Activated T-cell treated with anti-CD3 and anti-CD28 coated beads, Interleukin-2, amount 50 U/mL, for 24 hours (primary cell): ENCODE measurements at regions not wholly inside any gene's neighbourhood (a gene's known extent, or its start where the extent isn't known, plus 50 kb on each side); places are given as distances from the start of the nearest gene placed in this dataset.

Source experiments
- DNase-seq: peaks from one replicate; pipeline ENCODE4 v3.0.0-alpha.2; 2020
- H3K27ac Mint-ChIP-seq: 2 replicates; pipeline ENCODE4 v1.8.0; 2020; ENCODE audit warnings: mild to moderate bottlenecking, mixed read lengths
- H3K27me3 Mint-ChIP-seq: 2 replicates; pipeline ENCODE4 v1.8.0; 2020; ENCODE audit warnings: mixed read lengths
- H3K36me3 Mint-ChIP-seq: 2 replicates; pipeline ENCODE4 v1.8.0; 2020; ENCODE audit warnings: low read depth, mixed read lengths
- H3K4me1 Mint-ChIP-seq: 2 replicates; pipeline ENCODE4 v1.8.0; 2020; ENCODE audit warnings: low read depth, mixed read lengths
- H3K4me3 Mint-ChIP-seq: 2 replicates; pipeline ENCODE4 v1.8.0; 2020; ENCODE audit warnings: mild to moderate bottlenecking, moderate library complexity, mixed read lengths
- H3K9me3 Mint-ChIP-seq: 2 replicates; pipeline ENCODE4 v1.8.0; 2020; ENCODE audit warnings: mixed read lengths

DNA sequence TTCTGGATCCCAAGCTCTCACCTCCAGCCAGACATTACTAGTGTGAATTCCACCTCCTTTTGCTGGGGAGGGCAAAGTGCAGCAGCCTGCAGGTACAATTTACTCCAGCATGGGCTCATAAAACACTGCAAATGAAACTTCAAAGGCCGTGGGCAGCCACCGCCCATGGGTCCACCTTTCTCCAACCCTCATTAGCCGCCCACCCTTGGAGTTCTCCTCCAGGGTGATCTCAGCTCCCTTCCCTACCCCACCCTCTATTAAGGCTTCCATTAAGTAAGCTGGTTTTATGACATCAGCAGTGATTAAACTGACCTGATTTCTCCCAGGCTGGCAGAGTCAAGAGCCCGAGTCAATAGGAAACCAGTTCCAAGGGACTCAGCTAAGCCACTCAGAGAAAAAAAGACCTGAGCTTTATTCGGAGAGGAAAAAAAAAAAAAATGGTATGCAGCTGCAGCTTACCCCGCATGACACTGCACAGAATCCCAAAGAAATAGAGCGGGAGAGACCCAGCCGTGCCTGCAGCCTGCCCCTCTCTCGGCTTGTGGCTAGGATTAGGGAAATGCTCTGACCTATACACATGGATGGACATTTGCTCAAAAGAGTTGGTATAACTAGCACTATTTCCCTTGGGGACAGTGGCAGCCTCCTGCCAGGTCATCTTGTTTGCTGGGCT is 319.6 kb downstream of the PTTG2 start:
- no peaks in the 10 kb centered on the region for H3K27me3 Mint-ChIP-seq
- no peak overlapping the region for H3K4me3 Mint-ChIP-seq
- H3K27ac Mint-ChIP-seq, result no peak overlapping the region
- DNase-seq, result no peak
- H3K36me3 Mint-ChIP-seq, result no peaks in the 10 kb centered on the region
- H3K9me3 Mint-ChIP-seq, result peaks cover 5% of the 10 kb centered on the region
- peaks cover 7% of the 10 kb centered on the region for H3K4me1 Mint-ChIP-seq

DNA sequence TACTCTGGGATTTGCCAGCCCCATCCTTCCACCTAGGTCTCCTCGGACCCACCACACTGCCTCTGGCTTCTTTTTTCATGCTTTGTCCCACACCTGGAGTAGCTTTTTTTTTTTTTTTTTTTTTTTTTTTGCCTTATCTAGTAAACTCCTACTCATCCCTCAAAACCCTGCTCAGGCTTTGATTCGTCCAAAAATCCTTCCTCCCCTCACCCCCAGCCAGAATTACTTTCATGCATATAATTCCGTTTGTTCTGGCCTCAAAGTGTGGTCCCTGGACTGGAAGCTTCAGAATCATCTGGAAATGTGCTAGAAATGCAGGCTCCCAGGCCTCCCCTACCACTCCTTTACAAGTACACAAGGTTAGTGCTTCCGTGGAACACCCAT is 320.1 kb downstream of the PTTG2 start:
- Mint-ChIP-seq H3K36me3 (no peaks in the 10 kb centered on the region), H3K27me3 (no peaks in the 10 kb centered on the region), H3K4me1 (peaks cover 5% of the 10 kb centered on the region), H3K27ac (no peak overlapping the region), H3K9me3 (peaks cover 5% of the 10 kb centered on the region), H3K4me3 (no peak overlapping the region)
- no peak for DNase-seq

DNA sequence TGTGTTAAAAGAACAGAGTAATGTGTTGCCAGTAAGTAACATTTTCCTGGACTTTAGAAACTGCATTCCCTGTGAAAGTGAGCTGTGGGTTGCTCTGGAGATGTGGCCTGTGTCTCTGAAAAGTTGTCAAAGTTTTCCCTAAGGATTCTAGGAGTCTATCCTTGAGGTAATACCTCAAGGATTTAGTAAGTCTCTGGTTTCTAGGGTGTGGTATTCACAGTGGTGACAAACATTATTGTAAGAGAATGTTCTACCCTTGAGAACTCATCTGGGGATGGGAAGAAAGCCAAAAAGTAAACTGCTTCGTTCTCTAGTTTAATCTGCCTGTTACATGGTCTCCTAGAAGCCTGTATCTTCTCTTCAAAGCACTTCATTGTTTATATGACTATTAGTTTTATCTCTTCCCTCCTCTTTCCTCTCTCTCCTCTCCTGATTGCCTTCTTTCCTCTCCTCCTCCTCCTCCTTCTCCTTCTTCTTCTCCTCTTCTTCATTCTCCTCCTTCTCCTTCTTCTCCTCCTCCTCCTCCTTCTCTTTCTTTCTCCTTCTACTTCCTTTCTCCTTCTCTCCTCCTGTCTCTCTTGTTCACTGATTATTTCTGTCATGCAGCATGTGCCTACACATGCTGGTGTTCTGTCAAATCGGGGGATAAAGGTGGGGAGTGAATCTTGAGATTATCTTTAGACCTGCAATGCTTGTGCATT is 321.3 kb downstream of the PTTG2 start:
- peaks cover 4% of the 10 kb centered on the region for H3K4me1 Mint-ChIP-seq
- no peak overlapping the region for H3K27ac Mint-ChIP-seq
- DNase-seq, result no peak
- peaks cover 5% of the 10 kb centered on the region for H3K9me3 Mint-ChIP-seq
- H3K4me3 Mint-ChIP-seq, result no peak overlapping the region
- no peaks in the 10 kb centered on the region for H3K36me3 Mint-ChIP-seq
- no peaks in the 10 kb centered on the region for H3K27me3 Mint-ChIP-seq

DNA sequence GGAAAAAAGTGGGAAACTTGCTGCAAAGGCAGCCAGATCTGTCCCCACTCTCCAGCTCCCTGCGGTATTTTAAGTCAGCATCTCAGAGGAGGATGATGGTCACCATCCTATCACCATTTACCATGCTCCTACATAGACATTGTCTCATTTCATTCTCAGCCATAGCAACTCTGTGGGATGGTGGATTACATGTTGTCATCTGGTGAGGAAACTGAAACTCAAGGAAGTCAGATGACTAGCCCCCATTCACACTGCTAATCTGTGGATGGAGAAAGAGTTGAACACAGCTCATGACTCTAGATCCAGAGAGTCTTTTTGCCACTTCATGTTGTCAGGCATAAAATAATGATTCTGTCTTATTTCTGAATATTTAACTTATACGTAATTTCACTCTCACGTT is 323.5 kb downstream of the PTTG2 start:
- Mint-ChIP-seq H3K27ac (no peak overlapping the region), H3K4me1 (peaks cover 4% of the 10 kb centered on the region), H3K4me3 (no peak overlapping the region), H3K9me3 (no peaks in the 10 kb centered on the region), H3K36me3 (no peaks in the 10 kb centered on the region), H3K27me3 (no peaks in the 10 kb centered on the region)
- DNase-seq, result no peak

DNA sequence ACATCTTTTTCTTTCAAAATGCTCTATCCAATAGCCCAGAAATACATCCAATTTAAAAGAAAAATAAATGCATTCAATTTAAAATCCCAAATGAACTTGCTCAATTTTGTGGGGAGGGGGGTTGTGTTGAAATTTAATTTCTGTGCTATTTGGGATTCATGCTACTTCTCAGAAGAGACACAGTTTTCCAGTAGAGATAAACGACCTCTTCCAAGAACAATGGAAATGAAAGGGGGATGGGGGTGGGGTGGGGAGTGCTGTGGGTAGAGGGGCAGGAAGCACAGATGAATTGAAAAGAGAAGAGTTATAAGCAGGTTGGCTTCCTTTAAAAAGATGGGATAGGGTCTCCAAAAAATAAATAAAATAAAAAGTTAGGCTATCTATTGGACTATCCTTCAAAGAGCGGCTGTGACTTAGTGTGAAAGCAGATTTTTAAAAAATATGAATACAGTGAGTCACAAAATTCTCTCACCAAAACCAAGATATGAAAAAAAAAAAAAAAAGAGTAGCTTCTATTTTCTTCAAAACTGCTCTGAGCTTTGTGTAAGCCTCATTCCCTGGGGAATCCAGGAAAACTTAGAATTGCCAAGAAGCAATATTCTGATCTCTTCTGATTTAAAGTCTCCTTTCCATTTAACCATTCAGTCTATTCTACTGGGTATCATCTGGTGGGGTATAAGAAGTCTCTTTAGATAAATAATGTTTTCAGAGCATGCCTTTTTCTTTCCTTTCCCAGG is 324.3 kb downstream of the PTTG2 start:
- H3K27me3 Mint-ChIP-seq, result no peaks in the 10 kb centered on the region
- no peak overlapping the region for H3K27ac Mint-ChIP-seq
- no peak overlapping the region for H3K4me3 Mint-ChIP-seq
- DNase-seq, result no peak
- H3K9me3 Mint-ChIP-seq, result no peaks in the 10 kb centered on the region
- no peaks in the 10 kb centered on the region for H3K36me3 Mint-ChIP-seq
- H3K4me1 Mint-ChIP-seq, result peaks cover 4% of the 10 kb centered on the region

DNA sequence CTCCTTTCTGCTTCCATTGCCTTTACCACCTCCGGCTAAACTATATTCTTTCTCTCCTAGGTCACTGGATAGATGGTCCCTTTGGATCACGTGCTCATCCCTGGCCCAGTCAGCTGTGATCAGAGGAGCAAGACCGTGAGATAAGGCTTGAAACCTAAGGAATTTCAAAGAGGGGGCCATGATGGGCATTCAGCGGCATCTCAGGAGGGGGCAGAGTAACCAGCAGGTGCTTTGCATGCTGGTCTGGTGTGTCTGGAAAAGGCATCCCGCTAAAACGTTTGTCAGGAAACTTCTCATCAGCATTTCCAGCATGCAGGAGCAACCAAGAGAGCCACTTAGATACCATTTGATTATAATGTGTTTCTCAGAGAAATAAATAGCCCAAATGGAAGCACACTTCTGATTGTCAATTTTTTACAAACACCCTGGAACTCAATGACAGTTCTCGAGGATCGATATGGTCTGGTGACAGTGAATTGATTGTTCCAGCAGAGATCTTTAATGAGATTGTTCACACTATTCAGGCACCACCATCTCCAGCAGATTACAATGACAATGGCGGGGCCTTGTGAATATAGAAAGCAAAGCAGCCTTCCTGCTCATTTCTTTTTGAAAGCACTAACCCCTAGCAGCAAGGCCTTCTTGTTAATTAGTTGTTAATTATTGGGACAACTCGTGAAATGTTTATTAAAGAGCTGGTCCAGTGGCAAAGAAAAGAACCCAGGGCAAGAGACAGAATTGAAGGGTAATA is 327.1 kb downstream of the PTTG2 start:
- Mint-ChIP-seq H3K4me1 (peaks cover 7% of the 10 kb centered on the region), H3K27ac (no peak overlapping the region), H3K27me3 (peaks cover 2% of the 10 kb centered on the region), H3K4me3 (no peak overlapping the region), H3K36me3 (no peaks in the 10 kb centered on the region), H3K9me3 (no peaks in the 10 kb centered on the region)
- no peak for DNase-seq

DNA sequence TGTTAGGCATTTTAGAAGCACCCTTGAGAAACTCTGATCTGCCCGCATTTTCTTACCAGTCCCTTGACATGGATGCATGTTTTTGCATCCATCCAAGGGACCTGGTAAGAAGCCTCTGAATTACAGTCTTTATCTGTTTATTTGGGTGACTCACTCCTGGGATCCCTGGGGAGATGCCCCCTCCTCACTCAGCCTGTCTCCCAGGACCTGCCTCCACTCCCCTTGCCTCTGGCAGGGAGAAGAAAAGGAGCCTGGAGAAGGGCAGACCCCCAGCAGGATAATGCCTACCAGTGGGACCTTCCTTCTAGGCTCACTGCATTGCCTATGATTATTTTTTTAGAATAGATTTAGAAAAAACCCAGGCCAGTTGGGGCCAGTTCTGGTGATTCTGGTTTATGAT is 329.4 kb downstream of the PTTG2 start:
- Mint-ChIP-seq H3K36me3 (peaks cover 2% of the 10 kb centered on the region), H3K4me1 (peaks cover 4% of the 10 kb centered on the region), H3K27ac (no peak overlapping the region)

DNA sequence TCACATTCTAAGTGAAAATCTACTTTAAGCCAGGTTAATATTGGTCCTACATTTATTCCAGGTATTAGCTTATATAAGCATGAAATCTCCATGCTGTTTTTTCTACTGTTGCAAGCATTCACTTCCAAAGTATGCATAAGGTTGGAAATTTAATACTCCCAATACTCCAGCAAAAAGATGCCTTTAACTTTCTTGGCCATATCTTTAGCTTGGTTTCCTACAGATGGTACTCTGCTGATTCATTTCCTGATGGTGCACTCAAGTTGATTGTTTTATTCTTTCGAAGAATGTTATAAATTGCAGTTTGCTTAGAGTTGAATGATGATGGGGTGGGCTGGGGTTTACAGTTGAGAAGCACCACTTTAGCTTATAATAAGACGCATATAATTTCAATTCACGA is 330.2 kb downstream of the PTTG2 start:
- peaks cover 2% of the 10 kb centered on the region for H3K36me3 Mint-ChIP-seq
- H3K9me3 Mint-ChIP-seq, result peaks cover 18% of the 10 kb centered on the region
- no peak overlapping the region for H3K27ac Mint-ChIP-seq
- no peak for DNase-seq
- H3K4me3 Mint-ChIP-seq, result no peak overlapping the region
- H3K4me1 Mint-ChIP-seq, result peaks cover 3% of the 10 kb centered on the region
- peaks cover 2% of the 10 kb centered on the region for H3K27me3 Mint-ChIP-seq

More for the DNA sequence above, 329.4 kb downstream of the PTTG2 start:
- Mint-ChIP-seq H3K27me3 (peaks cover 2% of the 10 kb centered on the region), H3K4me3 (no peak overlapping the region), H3K9me3 (peaks cover 17% of the 10 kb centered on the region)
- no peak for DNase-seq

DNA sequence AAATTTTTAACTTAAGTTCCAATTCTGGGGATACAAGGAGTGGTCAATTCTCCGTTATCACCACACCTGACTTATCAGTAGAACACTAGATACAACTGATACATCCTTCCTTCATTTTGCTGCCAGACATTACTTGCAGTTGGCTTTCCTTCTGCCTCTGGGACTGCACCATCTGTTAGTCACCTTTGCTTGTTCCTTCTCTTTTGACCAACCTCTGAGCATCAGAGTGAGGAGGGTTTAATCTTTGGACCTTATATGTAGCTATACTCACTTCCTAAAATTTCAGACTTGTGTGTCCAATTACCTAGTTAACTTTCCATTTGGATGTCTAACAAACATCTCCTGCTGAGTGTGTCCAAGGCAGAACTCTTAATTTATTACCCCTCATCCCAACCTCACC is 330.7 kb downstream of the PTTG2 start:
- Mint-ChIP-seq H3K27me3 (peaks cover 5% of the 10 kb centered on the region), H3K9me3 (peaks cover 18% of the 10 kb centered on the region), H3K4me3 (no peak overlapping the region), H3K27ac (no peak overlapping the region), H3K4me1 (peaks cover 3% of the 10 kb centered on the region), H3K36me3 (peaks cover 2% of the 10 kb centered on the region)
- no peak for DNase-seq

DNA sequence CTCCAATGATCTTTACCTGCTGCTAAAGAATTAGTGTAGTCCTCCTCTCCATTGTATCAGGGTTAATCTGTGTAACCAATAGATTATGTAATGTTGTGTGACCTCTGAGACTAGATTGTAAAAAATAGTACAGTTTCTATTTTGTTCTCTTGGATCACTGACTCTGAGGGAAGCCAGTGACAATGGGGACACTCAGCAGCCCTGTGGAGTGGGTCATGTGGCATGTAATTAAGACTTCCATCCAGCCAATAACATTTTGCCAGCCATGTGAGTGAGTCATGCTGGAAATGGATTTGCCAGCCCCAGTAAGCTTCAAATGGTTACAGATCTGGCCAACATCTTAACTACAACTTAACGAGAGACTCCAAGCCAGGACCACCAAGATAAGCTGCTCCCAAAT is 332.3 kb downstream of the PTTG2 start:
- no peak overlapping the region for H3K4me3 Mint-ChIP-seq
- no peak for DNase-seq
- H3K27me3 Mint-ChIP-seq, result peaks cover 5% of the 10 kb centered on the region
- H3K36me3 Mint-ChIP-seq, result peaks cover 2% of the 10 kb centered on the region
- H3K4me1 Mint-ChIP-seq, result peaks cover 3% of the 10 kb centered on the region
- no peak overlapping the region for H3K27ac Mint-ChIP-seq
- peaks cover 24% of the 10 kb centered on the region for H3K9me3 Mint-ChIP-seq

DNA sequence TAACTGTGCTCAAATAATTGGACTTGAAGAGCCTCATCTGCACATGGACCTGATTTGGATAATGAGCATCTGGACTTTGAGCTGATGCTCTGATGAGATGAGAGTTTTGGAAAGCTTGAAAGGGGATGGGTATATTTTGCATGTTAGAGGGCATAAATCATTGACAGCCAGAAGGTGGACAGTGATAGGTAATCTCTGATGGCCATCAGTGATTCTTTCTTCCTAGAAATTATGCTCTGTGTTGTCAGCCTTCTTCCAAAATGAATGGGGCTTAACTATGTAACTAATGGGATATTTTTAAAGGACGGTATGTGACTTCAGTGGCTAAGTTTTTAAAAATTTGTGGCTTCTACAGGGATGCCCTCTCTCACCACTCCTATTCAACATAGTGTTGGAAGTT is 334.0 kb downstream of the PTTG2 start:
- Mint-ChIP-seq H3K4me3 (no peak overlapping the region), H3K27me3 (peaks cover 5% of the 10 kb centered on the region), H3K36me3 (peaks cover 2% of the 10 kb centered on the region), H3K9me3 (peaks cover 39% of the 10 kb centered on the region), H3K27ac (no peak overlapping the region), H3K4me1 (peaks cover 3% of the 10 kb centered on the region)
- no peak for DNase-seq

DNA sequence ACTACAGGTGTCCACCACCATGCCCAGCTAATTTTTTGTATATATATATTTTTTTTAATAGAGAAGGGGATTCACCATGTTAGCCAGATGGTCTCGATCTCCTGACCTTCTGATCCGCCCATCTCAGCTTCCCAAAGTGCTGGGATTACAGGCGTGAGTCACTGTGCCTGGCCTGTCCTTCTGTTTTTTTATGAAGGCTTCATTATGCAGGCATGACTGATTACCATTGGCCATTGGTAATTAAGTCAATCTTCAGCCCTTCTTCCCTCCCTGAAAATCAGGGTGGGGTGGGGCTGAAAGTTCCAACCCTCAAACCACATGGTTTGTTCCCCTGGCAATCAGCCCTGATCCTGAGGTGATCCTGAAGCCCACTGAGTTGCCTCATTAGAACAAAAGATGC is 336.9 kb downstream of the PTTG2 start:
- Mint-ChIP-seq H3K27me3 (peaks cover 2% of the 10 kb centered on the region), H3K27ac (no peak overlapping the region), H3K4me3 (no peak overlapping the region), H3K36me3 (peaks cover 2% of the 10 kb centered on the region), H3K9me3 (peaks cover 51% of the 10 kb centered on the region), H3K4me1 (no peaks in the 10 kb centered on the region)
- no peak for DNase-seq

DNA sequence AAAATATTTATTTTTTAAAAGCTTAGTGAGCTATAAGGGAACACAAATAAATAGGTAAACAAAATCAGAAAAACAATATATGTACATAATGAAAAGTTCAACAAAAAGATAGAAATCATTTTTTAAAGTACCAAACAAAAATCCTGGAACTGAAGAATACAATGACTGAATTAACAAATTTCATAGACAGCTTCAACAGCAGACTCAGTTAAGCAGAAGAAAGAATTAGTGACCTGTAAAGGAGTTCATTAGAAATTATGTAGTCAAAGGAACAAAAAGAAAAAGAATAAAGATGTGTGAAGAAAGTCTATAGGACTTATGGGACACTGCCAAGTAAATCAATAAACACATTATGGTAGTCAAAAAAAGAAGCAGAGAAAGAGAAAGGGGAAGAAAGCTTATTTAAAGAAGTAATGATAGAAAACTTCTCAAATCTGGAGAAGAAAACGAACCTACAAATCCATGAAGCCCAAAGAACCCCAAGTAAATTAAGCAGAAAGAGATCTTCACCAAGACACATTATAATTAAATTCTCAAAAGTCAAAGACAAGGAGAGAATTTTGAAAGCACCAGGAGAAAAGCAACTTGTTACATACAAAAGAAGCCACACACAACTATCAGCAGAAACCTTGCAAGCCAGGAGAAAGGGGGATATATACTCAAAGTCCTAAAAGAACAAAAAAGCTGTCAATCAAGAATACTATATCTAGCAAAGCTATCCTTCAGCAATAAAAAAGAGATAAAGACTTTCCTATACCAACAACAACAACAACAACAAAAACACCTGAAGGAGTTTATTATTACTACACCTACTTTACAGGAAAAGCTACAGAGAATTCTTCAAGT is 338.9 kb downstream of the PTTG2 start:
- Mint-ChIP-seq H3K4me1 (no peaks in the 10 kb centered on the region), H3K27ac (no peak overlapping the region), H3K9me3 (peaks cover 48% of the 10 kb centered on the region), H3K27me3 (peaks cover 2% of the 10 kb centered on the region), H3K36me3 (peaks cover 4% of the 10 kb centered on the region), H3K4me3 (no peak overlapping the region)
- no peak for DNase-seq

DNA sequence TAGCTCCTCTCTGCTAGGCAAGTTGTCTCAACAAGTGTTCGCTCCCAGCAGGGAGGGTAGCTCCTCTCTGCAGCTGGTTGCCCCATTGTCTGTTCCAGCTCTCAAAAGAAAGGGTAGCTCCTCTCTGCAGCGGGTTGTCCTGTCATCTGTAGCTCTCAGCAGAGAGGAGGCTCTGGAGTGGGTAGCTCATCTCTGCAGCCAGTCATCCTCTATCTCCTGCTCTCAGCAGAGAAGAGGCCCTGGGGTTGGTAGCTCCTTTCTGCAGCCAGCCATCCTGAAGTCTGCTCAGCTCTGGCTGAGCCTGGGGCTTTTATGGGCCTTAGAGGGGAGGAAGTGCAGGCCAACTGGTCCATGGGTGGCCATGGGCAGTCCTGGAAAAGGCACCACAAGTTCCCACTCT is 342.7 kb downstream of the PTTG2 start:
- Mint-ChIP-seq H3K27me3 (peaks cover 3% of the 10 kb centered on the region), H3K27ac (no peak overlapping the region), H3K4me1 (peaks cover 28% of the 10 kb centered on the region), H3K9me3 (peaks cover 37% of the 10 kb centered on the region), H3K36me3 (peaks cover 4% of the 10 kb centered on the region), H3K4me3 (no peak overlapping the region)
- DNase-seq, result no peak
